NCI-H748 (cell line): ENCODE measurements at regions not wholly inside any gene's neighbourhood (a gene's known extent, or its start where the extent isn't known, plus 50 kb on each side); places are given as distances from the start of the nearest gene placed in this dataset.
A peak's percentile ranks its signal among the peaks of the same experiment; 100 is the strongest.

Experiments used
- DNase-seq: peaks from one replicate; lab custom pipeline; 2025; ENCODE audit not compliant: unreplicated experiment; lab: John Stamatoyannopoulos, UW

GRCh38 chr9:115169003-115169402 lies 51.0 kb upstream of the TNC start:
- no peak for DNase-seq

DNA sequence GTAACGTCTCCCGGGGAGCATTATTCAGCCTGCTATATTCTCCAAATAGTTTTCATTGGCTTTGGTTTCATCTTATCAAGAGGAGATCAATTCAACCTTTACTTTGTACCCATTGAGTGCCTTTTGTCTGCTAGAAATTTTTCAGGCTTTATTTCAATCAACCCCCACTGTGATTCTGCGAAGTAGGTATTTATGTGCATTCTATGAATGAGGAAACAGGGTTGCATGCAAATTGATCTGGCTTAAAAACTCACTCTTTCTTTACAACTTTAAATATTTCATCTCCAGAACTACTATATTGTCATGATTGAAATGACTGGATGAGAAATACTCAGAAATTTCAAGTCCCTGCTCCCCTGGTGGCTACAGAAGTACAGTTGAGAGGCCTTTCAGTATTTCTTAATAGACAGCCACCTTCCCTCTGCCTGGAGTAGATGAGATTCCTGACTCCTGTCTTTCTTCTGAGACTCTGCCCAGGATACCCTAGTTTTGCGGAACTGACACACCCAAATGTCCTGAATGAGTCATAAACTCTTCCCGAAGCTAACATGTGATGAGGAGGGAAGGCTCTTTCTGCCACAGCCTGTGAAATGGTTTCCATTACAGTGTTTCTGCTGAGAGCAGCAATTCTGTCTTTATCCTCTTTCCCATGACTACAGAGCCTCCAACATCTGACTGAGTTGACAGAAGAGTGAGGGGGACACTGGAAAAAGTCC lies 52.6 kb upstream of the TNC start:
- no peak for DNase-seq

DNA sequence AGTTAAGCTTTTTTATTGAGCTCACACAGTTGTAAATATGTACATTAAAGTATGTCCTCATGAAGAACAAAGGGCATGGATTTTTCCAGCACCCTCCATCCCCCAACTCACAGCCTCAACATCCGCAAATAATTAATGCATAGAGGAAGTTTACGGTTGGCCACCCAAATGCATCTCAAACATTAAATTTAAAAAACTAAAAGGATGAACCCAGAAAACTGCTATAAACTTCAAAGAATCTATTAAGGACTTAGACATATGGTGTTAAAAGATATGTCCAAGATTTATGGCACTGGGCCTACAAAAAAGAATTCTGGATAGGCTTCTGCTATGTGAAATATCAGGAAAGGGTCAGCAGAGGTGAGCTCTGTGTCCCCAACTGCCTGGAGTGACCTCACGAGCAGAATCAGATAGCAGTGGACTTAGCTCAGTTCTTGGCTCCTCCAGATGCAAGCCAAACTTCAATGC lies 54.0 kb upstream of the TNC start:
- DNase-seq, result no peak

DNA sequence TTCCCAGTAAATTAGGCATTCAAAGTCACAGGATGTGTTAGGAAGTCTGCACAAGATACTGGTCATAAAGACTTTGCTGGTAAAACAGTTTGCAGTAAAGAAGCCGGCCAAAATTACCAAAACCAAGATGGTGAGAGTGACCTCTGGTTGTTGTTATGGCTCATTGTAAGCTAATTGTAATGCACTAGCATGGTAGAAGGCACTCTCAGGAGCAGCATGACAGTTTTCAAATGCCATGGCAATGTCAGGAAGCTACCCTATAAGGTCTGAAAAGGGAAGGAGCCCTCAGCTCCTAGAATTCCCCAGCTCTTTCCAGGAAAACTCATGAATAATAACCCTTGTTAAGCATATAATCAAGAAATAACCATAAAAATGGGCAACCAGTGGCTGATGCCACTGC lies 64.3 kb upstream of the TNC start:
- no peak for DNase-seq

- DNase-seq, result peak; percentile 27
These were observed 65.5 kb upstream of the TNC start for GRCh38 chr9:115183436-115183835.

DNA sequence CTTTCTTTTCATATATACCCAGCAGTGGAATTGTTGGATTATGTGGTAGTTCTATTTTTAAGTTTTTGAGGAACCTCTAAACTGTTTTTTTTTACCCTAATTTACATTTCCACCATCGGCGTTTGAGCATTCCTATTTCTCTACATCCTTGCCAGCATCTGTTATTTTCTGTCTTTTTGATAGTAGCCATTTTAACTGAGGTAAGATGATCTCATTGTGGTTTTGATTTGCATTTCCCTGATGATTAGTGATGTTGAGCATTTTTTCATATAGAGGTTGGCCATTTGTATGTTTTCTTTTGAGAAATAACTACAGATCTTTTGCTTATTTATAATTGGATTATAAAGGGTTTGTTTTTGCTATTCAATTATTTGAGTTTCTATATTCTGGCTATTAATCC lies 71.7 kb upstream of the TNC start:
- DNase-seq, result no peak

DNA sequence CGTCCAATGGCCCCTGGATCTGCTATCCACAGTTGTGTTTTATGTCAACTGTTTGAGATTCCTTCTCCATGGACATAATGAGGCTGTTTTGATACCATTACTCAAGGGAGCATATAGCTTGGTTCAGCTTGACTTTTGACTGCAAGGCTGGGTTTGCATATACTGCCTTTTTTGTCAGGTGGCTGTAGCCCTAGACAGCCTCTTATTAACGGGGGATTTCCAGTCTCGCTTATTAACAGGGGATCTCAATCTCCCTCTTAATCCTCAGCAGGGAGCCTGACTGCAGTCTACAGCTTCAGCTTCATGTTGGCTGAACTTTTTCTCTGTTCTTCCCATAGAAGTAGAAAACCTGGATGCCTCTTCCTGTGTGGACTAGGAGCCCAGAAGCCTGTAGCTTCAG lies 73.7 kb upstream of the TNC start:
- no peak for DNase-seq

GRCh38 chr9:115192280-115192679 lies 74.3 kb upstream of the TNC start:
- DNase-seq, result no peak

DNA sequence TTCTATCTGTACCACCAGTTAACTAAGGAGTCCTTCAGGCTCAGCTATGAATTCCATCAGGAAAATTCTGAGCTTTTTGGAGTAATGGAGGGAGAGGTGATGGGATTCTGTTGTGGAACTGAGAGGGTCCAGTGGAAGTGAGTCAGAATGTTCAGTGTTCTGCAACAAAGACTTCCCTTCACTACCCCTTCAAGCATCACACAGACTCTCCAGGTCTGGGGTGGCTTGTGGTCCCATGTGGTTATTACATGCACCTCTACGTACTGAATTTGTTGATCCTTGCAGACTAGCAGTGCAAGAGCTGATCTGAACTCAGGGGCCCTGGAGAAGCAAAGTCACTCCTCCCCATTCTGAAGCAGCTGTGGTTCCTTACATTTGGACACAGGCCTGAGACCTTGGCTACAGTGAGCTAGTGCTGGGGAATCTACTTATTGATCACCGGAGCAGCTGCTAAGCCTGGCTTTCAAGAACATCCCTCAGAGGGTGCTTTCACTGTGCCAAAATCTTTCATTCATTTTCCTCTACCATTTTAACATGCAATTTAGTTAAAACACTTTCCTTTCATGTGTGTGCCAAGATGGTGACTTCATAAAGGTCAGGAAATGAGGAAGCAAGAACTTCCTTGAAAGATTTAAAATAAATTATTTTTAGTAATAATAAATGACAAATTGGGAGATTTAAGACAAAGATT lies 75.0 kb upstream of the TNC start:
- no peak for DNase-seq

DNA sequence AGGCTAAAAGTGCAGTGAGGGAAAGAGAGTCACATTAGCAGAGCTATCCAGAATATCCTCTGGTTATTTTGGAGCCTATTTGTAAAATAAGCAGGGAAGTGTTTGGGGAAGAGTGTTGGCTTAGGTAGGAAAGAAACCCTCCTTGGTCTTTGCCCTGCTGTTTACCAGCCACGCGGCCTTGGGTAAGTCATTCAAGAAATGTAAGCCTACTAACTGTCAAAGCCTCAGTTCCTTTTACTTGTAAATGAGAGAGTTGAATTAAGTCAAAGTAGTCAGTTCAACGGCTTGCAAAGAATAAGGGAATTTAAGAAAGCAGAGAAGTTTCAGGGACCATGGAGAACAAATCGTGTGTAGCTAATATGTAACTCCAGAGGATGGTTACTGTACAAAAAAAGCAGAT lies 75.8 kb upstream of the TNC start:
- no peak for DNase-seq

GRCh38 chr9:115194216-115194615 lies 76.3 kb upstream of the TNC start:
- no peak for DNase-seq

- DNase-seq, result no peak
These were observed 78.0 kb upstream of the TNC start for GRCh38 chr9:115195912-115196311.

DNA sequence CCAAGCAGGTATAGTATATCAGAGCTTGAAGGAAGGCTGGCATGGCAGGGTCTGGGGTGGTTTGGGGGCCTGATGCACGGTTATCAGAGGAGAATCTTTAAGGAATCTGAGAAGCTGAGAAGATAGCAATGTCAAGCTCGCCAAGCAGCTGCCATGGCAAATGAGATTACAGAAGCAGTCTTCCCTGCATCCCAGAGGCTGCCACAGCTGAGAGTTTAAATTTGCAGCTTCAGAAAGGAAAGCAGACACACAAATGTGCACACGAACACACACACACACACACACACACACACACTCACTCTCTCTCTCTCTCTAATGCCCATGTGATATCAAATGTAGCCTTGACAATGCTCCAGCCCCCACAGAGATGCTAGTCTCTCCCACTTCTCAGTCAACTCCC lies 79.0 kb upstream of the TNC start:
- DNase-seq, result no peak

GRCh38 chr9:115198001-115198400 lies 80.0 kb upstream of the TNC start:
- peak; percentile 19 for DNase-seq

GRCh38 chr9:115200711-115201505 lies 83.0 kb upstream of the TNC start:
- DNase-seq, result no peak

GRCh38 chr9:115202181-115202580 lies 84.2 kb upstream of the TNC start:
- DNase-seq, result no peak

DNA sequence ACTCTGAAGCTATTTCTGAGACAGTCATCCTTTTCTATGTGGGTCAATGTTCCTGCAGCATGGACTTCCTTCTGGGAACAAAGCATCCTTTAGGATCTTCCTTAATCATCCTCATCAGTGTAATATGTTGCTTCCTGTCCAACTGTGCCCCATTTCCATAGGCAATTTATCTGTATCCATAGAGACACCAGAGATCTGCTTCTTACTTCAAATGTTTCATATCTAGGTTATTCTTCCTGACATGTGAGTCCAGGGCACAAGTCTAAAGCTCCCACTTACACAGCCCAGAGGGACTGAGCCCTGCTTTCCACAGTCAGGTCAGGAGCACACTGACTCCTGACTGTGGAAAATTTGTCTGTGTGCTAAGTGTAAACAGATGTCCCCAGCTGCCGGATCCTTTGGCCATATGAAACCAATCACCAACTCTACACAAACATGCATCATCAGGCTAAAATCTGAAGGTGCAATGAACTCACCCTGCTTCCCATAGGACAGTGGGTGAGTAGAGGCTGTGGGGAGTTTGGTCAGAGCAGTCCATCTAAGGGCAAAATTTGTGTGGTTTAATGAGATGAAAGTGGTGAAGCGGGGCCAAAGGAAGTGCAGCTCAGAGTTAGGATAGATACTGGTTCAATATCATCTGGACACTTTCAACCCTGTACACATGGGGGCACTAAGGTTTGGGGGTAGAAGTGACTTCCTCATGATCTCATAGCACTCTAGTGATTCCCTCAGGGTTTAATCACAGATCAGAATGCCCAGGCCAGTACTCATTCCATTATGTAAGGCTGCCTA lies 85.2 kb upstream of the TNC start:
- DNase-seq, result peak; percentile 23

DNA sequence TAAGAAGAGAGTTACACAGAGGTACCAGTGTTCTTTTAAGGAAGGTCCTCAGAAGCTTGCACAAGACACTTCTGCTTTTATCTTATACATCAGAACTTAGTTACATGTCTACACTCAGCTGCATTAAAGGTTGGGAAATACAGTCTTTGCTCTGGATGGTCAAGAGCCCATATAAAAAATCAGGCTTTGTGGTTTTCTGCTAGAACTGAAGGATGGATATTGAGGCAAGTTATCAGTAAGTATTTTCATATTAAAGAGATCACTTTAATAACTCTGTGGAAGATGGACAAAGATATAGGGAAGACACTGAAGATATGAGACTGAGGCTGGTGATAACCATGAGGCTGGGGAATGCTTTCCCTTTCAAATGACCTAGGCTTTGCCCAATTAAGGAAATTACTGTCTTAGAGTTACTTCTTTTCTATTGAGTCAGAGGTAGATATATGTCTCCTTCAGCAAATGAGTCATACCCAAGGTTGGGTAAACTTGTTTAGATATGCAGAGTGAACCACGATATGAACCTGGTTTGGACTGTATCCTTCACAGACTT lies 87.0 kb upstream of the TNC start:
- no peak for DNase-seq

- DNase-seq, result no peak
These were observed 89.3 kb upstream of the TNC start for GRCh38 chr9:115207003-115207836.

DNA sequence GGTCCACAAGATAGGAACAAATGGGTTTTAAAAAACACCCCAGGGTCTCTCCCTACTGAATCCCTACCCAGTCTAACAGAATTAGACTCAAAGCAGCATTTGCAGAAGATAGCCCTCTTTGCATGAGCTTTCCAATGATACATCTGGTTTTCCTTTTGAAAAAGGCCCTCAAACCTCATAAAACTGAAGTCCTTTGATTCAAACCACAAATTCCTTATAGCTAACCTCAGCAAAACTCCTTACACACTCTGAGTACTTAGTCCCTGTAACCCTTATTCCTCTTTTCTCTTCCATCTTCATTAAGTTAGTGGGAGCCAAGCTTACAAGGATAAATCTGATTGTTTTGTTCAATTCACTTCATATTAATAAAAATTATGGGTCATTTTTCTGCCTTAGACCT lies 90.5 kb upstream of the TNC start:
- no peak for DNase-seq
